KG1 (cell line): ENCODE measurements at regions not wholly inside any gene's neighbourhood (a gene's known extent, or its start where the extent isn't known, plus 50 kb on each side); places are given as distances from the start of the nearest gene placed in this dataset.
"Not testable (repeated sequence)": the region's sequence is repeated elsewhere in the genome, so short reads cannot be mapped to it uniquely, and the experiment has no call there.

Experiments used
- DNase-seq: peaks from one replicate; lab custom pipeline; 2025; lab: John Stamatoyannopoulos, UW

DNA sequence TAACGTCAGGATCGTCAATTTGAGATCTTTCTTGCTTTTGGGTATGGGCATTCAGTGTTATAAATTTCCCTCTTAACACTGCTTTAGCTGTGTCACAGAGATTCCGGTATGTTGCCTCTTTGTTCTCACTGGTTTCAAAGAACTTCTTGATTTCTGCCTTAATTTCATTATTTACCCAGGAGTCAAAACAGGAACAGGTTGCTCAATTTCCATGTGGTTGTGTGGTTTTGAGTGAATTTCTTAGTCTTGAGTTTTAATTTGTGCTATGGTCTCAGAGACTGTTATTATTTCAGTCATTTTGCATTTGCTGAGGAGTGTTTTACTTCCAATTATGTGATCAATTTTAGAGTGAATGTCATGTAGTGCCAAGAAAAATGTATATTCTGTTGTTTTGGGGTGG, 153.1 kb downstream of the PCDH17 start:
- DNase-seq = no peak

GRCh38 chr13:57787058-57787791, 155.7 kb downstream of the PCDH17 start:
- no peak for DNase-seq

DNA sequence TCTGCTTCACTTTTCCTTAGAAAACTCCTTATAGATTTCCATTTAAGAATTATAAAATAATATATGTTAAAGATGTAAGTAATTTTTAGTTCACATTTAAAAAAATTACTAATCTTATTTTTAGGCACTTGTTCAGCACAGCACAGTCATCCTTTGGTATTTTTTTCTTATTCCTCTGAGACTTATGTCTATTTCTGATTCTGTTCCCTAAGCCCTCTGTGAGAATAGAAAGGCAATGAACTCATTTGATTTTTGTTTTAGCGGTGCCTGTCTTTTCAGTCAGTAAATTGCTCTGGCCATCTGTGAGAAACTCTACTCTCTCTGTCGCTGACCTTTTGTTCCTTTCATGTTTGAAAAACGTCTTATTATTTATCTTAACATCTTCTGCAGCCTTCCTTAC, 168.1 kb downstream of the PCDH17 start:
- DNase-seq = no peak

DNA sequence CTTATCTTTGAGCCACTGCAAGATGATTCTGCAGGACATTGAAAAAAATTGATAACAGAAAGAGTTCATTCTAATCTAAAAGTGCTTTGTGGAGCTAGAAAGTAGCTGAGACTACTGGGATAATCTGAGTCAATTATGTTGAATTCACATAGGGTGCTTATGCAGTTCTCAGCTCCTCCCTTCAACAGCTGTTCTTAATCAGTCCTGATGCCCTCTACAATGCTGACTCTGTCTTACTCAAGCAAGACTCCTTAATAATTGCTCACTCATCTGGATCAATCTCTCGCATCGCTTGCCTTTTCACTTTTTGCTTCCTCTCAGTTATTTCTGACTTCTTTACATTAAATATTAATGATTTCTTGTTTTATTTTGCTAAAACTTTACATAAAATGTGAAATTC, 182.1 kb downstream of the PCDH17 start:
- DNase-seq = no peak

GRCh38 chr13:57815600-57815999, 184.1 kb downstream of the PCDH17 start:
- no peak for DNase-seq

DNA sequence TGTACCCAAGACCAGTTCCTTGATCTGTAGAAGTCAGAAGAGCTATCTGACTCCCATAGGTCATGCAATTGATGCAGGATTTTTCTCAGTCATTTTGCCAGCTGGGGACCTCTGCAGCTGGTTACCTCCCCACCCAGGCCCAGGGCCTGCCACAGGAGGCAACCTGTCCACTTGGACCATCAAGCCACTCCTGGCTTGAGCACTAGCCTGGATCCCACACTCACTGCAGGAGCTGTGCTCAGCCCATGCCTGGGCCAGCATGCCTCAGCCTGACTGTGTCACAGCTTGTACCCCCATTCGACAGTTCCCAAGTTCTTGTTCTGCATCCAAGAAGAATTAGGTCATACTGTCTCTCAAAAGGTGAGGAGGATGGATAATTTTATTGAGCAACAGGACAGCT, 189.4 kb downstream of the PCDH17 start:
- no peak for DNase-seq

- no peak for DNase-seq
These were observed 192.2 kb downstream of the PCDH17 start for GRCh38 chr13:57823704-57824103.

DNA sequence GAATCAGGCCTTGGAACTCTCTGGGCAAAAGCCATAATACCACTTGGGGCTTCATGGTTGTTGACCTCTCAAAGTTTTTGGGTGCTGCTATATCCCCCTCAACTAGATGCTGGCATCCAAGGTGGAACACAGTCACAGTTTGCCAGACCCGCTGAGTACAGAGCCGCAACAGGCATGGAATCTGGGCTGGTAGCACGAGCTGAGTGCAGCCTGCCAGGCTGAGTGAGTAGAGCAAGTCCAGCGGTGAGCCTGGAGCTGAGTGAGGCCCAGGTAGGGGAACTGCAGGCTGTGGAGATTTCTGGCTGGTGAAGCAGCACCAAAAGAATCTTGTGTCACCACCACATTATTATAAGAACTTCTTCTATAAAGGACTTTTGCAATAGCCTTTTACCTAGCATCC, 192.6 kb downstream of the PCDH17 start:
- no peak for DNase-seq

DNA sequence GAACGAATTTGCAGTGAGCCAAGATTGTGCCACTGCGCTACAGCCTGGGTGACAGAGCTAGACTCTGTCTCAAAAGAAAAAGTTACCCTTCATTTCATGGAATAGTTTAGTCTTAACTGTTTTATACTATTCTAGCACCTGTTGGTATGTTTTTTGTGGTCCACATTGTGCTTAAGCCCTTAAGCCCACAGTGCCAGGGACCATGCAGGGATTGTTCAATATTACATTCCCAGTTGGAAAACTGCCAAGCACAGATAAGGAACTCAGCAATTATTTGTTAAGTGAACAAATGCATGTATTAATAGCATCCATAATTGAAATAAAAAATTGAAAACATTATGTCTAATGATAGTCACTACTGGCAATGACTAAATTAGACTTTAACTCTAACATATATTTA, 193.5 kb downstream of the PCDH17 start:
- DNase-seq = no peak

DNA sequence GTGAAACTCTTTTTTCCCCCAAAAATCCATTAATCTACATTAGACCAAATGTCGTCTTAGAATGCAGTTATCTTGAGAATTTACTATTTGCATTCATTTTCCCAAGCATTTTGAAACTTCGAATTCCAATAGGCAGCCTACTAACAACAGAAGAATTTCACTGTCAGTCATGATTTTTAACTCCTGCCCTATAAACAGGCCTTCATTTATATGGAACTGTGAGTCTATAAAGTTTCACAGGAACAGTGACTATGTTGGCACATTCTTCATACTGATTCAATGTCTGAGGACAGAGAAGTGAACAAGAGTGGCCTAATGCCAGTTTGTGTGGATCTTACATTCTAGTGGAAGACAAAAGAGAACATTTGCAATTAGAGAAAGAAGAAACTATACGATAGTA, 198.0 kb downstream of the PCDH17 start:
- DNase-seq = no peak

DNA sequence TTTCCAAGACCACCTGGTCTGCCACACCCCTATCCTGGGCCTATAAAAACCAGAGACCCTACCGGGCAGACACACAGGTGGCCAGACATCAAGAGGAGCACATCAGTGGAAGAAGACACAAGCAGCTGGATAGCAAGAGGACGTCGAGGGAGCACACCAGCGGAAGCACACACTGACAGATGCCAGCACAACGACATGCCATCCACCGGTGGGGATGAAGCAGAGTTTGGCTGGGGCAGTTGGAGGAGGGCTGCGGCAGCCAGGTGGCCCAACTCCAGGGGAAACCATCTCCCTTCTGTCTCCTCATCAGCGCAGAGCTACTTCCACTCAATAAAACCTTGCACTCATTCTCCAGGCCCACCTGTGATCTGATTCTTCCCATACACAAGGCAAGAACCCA, 200.6 kb downstream of the PCDH17 start:
- no peak for DNase-seq

- no peak for DNase-seq
These were observed 206.3 kb downstream of the PCDH17 start for GRCh38 chr13:57837801-57838200.

DNA sequence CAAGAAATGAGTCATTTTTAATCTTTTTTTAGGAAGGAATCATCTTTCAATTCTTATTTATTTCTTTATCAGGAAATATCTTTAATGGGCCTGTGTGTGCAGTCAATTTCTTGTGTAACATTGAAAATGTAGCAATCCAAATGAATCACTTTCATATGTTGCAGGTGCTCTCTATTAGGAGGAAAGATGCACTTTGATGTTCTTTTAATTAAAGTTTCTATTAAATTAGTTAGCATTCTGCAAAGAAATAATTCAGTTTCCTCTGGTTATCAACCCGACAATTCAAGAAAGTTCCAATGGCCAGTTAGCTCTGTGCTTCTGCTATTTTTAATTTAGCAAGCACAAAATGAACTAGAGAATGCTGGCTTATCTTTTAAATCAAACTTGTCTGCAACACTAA, 212.0 kb downstream of the PCDH17 start:
- DNase-seq = no peak

DNA sequence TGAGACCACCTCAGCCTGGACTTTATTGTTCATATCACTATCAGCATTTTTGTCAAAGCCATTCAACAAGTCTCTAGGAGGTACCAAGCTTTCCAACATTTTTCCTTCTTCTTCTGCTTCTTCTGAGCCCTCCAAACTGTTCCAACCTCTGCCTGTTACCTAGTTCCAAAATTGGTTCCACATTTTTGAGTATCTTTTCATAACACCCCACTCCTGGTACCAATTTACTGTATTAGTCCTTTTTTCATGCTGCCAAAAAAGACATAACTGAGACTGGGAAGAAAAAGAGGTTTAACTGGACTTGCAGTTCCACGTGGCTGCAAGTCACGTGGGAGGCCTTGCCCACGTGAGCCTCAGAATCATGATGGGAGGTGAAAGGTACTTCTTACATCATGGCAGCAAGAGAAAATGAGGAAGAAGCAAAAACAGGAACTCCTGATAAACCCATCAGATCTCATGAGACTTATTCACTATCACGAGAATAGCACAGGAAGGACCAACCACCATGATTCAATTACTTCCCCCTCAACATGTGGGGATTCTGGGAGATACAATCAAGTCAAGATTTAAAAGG, 215.1 kb downstream of the PCDH17 start:
- DNase-seq = no peak

GRCh38 chr13:57857945-57858344, 226.4 kb downstream of the PCDH17 start:
- no peak for DNase-seq

DNA sequence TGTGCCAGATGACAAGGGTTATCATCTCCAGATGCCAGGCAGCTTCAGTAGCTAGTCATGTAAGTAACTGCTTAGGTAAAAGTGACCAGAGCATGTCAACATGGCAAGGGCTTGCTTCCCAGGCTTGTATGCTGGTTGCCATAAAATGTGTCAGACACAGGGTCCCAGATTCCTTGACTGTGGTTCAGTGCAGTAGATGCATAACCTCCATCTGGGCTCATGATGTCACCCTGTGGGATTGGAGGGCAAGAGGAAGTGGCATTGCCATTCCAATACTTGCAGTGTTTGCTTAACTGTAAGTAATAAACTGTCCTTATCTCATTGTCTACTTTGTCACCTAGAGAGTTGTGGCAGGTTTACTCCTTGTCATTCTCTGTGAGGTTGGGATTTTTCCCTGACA, 226.8 kb downstream of the PCDH17 start:
- no peak for DNase-seq

DNA sequence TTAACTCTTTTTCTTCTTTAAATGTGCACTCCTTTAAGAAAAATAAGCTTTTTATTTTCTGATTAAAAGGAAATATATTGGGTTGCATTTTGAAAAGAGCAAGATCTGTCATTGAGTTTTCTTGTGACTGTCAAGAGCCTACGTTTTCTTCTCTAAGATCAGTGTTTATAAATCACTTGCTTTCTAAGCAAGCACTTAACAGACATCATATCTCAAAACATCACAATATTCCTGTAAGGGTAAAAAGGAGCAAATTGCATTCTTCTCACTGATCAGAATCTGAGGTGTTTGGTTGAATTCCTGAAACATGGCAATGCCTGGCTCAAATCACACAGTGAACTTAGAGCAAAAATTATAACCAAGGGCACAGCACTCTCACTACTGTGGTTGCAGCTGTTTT, 231.3 kb downstream of the PCDH17 start:
- no peak for DNase-seq

- no peak for DNase-seq
These were observed 234.2 kb downstream of the PCDH17 start for GRCh38 chr13:57865600-57866294.

DNA sequence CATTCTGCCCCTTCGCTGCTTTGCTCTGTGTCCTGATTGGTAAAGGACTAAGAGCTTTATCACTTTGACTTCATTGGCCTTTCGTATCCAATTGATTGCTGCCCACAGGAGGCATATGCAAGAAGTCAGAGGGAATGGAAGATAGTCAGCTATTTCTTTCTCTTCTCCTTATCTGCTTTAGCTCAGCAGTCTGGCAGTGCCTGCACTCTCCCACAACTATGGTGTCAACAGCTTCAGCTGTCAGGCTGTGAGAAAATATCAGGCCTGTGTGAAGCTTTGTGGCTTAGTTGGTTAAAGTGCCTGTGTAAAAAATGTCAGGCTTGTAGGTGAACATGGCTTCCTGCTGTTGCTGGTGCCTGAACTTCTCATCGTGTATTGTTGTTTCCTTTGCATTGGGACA, 243.0 kb downstream of the PCDH17 start:
- no peak for DNase-seq

DNA sequence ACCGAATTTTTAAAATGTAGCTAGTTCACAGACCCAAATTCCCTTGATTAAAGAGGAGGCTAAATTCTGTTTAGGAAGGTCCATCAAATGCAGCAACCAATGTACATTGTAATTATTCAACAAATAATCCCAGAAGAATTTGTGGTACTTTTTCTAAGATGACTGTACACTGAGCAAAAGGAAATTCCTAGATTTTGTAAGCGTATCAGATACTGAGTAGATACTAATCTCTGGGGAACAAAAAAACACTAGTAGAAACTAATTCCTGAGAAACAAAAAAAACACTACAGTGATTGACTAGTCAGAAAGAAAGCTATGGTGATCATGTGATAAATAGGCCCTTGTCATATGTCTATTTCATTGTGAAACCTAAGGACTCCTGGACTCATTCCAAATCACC, 246.1 kb downstream of the PCDH17 start:
- DNase-seq = no peak

- no peak for DNase-seq
These were observed 246.7 kb downstream of the PCDH17 start for GRCh38 chr13:57878291-57878690.

- DNase-seq = no peak
These were observed 265.7 kb downstream of the PCDH17 start for GRCh38 chr13:57897225-57897624.

DNA sequence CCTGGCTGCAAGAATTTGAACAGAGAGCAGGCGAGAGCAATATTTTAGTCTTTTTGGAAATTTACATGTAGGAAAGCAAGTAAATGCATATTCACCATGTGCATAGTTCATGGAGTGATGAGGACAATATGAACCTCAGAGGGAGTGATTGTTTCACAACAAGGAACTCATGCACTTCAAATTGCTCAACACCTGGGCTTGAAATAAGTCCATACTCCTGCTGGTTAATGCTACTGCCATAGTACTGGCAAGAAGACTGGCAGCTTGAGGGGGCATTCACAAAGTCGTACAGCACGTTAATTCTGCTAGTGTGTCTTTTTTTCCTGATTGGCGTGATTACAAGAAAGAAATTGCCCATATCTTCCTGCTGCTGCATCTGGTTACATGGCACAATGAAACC, 267.6 kb downstream of the PCDH17 start:
- DNase-seq = no peak

DNA sequence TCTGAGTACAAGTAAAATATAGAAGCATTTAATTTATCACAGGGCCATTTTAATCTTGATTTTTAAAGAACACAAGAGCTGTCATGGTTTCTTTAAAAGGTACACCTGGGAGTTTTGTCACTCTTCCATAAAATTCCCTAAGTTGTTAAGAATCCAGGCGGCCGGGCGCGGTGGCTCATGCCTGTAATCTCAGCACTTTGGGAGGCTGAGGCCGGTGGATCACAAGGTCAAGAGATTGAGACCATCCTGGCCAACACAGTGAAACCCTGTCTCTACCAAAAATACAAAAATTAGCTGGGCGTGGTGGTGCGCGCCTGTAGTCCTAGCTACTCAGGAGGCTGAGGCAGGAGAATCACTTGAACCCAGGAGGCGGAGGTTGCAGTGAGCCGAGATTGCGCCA, 278.3 kb downstream of the PCDH17 start:
- not testable (repeated sequence) for DNase-seq
